SK-N-SH (cell line): ENCODE measurements at regions not wholly inside any gene's neighbourhood (a gene's known extent, or its start where the extent isn't known, plus 50 kb on each side); places are given as distances from the start of the nearest gene placed in this dataset.

ENCODE experiments used
- CTCF ChIA-PET: fragments of 300-600, 350-600 bp; formaldehyde crosslinking; extraction: SDS; loops from one replicate; lab custom pipeline; 2021; lab: Yijun Ruan, JAX
- POLR2A ChIA-PET: fragments of 350-600 bp; sonication (Branson Sonifier 250); formaldehyde crosslinking; extraction: SDS; loops from one replicate; lab custom pipeline; 2020; ENCODE audit warnings: antibody characterized with exemption, inconsistent platforms; lab: Yijun Ruan, JAX
- DNase-seq: peaks from one replicate; pipeline ENCODE4 v3.0.0; 2012
- H2AFZ ChIP-seq: fragments of 200-600 bp; sonication (generic); 2 replicates; pipeline ENCODE4 v1.8.1; 2016; ENCODE audit warnings: antibody characterized with exemption, mild to moderate bottlenecking, low read depth
- H3F3A ChIP-seq: fragments of 200-600 bp; sonication (generic); replicated peaks from 2 replicates; pipeline ENCODE3; 2016; ENCODE audit warnings: antibody characterized with exemption, mild to moderate bottlenecking; ENCODE audit not compliant: insufficient read depth
- H3K27ac ChIP-seq, 2 experiments: fragments of 200-500 bp in 1 of 2; fragments of 200-600 bp in 1 of 2; sonication (Bioruptor generic) in 1 of 2; sonication (generic), shearing (Covaris generic) in 1 of 2; 2 replicates each; pipeline versions ENCODE4 v1.5.1 to v1.6.1; 2014 to 2016; ENCODE audit warnings: low read depth in 2 of 2, inconsistent platforms in 1 of 2, low read length in 1 of 2, mild to moderate bottlenecking in 1 of 2, mixed read lengths in 1 of 2
- H3K27me3 ChIP-seq: fragments of 200-600 bp; sonication (generic), shearing (Covaris generic); 2 replicates; pipeline ENCODE4 v1.6.1; 2016; ENCODE audit warnings: mixed run types; ENCODE audit not compliant: insufficient read depth
- H3K36me3 ChIP-seq, 2 experiments: fragments of 200-500 bp in 1 of 2; fragments of 200-600 bp in 1 of 2; sonication (Bioruptor generic) in 1 of 2; sonication (generic) in 1 of 2; replicated peaks in 1 of 2; 2 replicates each; pipeline versions ENCODE3 to v1.5.1; 2014 to 2016; ENCODE audit warnings: low read length in 1 of 2, mild to moderate bottlenecking in 1 of 2; ENCODE audit not compliant: insufficient read depth in 2 of 2, control insufficient read depth in 1 of 2
- H3K4me1 ChIP-seq, 2 experiments: fragments of 200-500 bp in 1 of 2; fragments of 200-600 bp in 1 of 2; sonication (Bioruptor generic) in 1 of 2; sonication (generic), shearing (Covaris generic) in 1 of 2; 2 replicates each; pipeline versions ENCODE4 v1.5.1 to v1.6.1; 2014 to 2016; ENCODE audit warnings: low read depth in 1 of 2, low read length in 1 of 2, mixed run types in 1 of 2; ENCODE audit not compliant: insufficient read depth in 2 of 2, control insufficient read depth in 1 of 2
- H3K4me2 ChIP-seq: fragments of 200-600 bp; sonication (generic), shearing (Covaris generic); 2 replicates; pipeline ENCODE4 v1.6.1; 2017; ENCODE audit warnings: mixed run types
- H3K4me3 ChIP-seq, 2 experiments: fragments of 200-500 bp in 1 of 2; fragments of 200-600 bp in 1 of 2; sonication (Bioruptor generic) in 1 of 2; sonication (generic), shearing (Covaris generic) in 1 of 2; 2 replicates each; pipeline versions ENCODE4 v1.5.1 to v1.8.1; 2014 to 2016; ENCODE audit warnings: low read depth in 2 of 2, inconsistent platforms in 1 of 2, low read length in 1 of 2, mild to moderate bottlenecking in 1 of 2, mixed read lengths in 1 of 2, moderate library complexity in 1 of 2
- H3K79me2 ChIP-seq: fragments of 200-600 bp; sonication (generic); 2 replicates; pipeline ENCODE4 v1.8.1; 2017; ENCODE audit warnings: mild to moderate bottlenecking; ENCODE audit not compliant: insufficient read depth
- H3K9ac ChIP-seq: fragments of 200-600 bp; sonication (generic); 2 replicates; pipeline ENCODE4 v1.6.1; 2017; ENCODE audit warnings: mixed run types
- H3K9me2 ChIP-seq: fragments of 200-600 bp; sonication (generic); 2 replicates; pipeline ENCODE4 v1.6.1; 2017; ENCODE audit warnings: mixed run types
- H3K9me3 ChIP-seq: fragments of 200-600 bp; sonication (generic); 2 replicates; pipeline ENCODE4 v1.6.1; 2017; ENCODE audit warnings: mixed run types, mild to moderate bottlenecking, moderate library complexity
- H4K20me1 ChIP-seq: fragments of 200-600 bp; sonication (generic); 2 replicates; pipeline ENCODE4 v1.6.1; 2017; ENCODE audit warnings: mild to moderate bottlenecking, mixed run types; ENCODE audit not compliant: insufficient read depth
- CHD2 ChIP-seq: fragments of 150-350 bp; IDR thresholded peaks from 2 replicates; pipeline ENCODE4 v1.6.1; 2018; ENCODE audit warnings: low read length; ENCODE audit not compliant: partially characterized antibody
- ELF1 ChIP-seq: IDR thresholded peaks from 2 replicates; pipeline ENCODE4 v1.4.0; 2012
- EZH2phosphoT487 ChIP-seq: fragments of 200-600 bp; sonication (generic); IDR thresholded peaks from 2 replicates; pipeline ENCODE4 v1.6.1; 2017; ENCODE audit warnings: low read depth, mixed run types, mild to moderate bottlenecking, antibody characterized with exemption, moderate library complexity, borderline replicate concordance
- GATA2 ChIP-seq: sonication (generic); formaldehyde crosslinking; IDR thresholded peaks from 2 replicates; pipeline ENCODE4 v1.5.0; 2020; ENCODE audit warnings: mild to moderate bottlenecking, missing genetic modification reagents
- JUND ChIP-seq: IDR thresholded peaks from 2 replicates; pipeline ENCODE4 v1.4.0; 2012
- MAX ChIP-seq: IDR thresholded peaks from 2 replicates; pipeline ENCODE4 v1.4.0; 2012; ENCODE audit warnings: low read depth
- MEF2A ChIP-seq: IDR thresholded peaks from 2 replicates; pipeline ENCODE4 v1.4.0; 2012; ENCODE audit warnings: low read depth, borderline replicate concordance
- MXI1 ChIP-seq: IDR thresholded peaks from 2 replicates; pipeline ENCODE4 v1.6.1; 2012; ENCODE audit warnings: mild to moderate bottlenecking, low read depth, low read length, improper control_type of control experiment
- RCOR1 ChIP-seq: fragments of 150-350 bp; IDR thresholded peaks from 2 replicates; pipeline ENCODE4 v1.6.1; 2017; ENCODE audit warnings: antibody characterized with exemption, low read length
- RFX5 ChIP-seq: IDR thresholded peaks from 2 replicates; pipeline ENCODE4 v1.6.1; 2012; ENCODE audit warnings: mild to moderate bottlenecking, improper control_type of control experiment, low read length
- RXRA ChIP-seq: IDR thresholded peaks from 2 replicates; pipeline ENCODE4 v1.4.0; 2012; ENCODE audit warnings: low read depth, mild to moderate bottlenecking, borderline replicate concordance
- TAF1 ChIP-seq: IDR thresholded peaks from 2 replicates; pipeline ENCODE4 v1.6.1; 2012; ENCODE audit warnings: low read depth, mild to moderate bottlenecking, low read length, moderate library complexity, borderline replicate concordance
- TEAD4 ChIP-seq: IDR thresholded peaks from 2 replicates; pipeline ENCODE4 v1.4.0; 2012; ENCODE audit warnings: mild to moderate bottlenecking, borderline replicate concordance; ENCODE audit not compliant: insufficient read depth
- ZBTB33 ChIP-seq: IDR thresholded peaks from 2 replicates; pipeline ENCODE4 v1.4.0; 2012; ENCODE audit warnings: low read depth, borderline replicate concordance
- WGBS: methylation state at CpG from one replicate; pipeline ENCODE4 v1.1.6; 2017; ENCODE audit warnings: low lambda C conversion rate; 5-methylcytosine and 5-hydroxymethylcytosine counted together
- TF ChIP-seq, protein P1 (sequence below): IDR thresholded peaks from 2 replicates; pipeline ENCODE4; 2012
- TF ChIP-seq, protein P2 (sequence below): fragments of 200-600 bp; sonication (generic); IDR thresholded peaks from 2 replicates; pipeline ENCODE4 v1.6.1; 2017; ENCODE audit warnings: antibody characterized with exemption, mild to moderate bottlenecking, moderate library complexity

DNA sequence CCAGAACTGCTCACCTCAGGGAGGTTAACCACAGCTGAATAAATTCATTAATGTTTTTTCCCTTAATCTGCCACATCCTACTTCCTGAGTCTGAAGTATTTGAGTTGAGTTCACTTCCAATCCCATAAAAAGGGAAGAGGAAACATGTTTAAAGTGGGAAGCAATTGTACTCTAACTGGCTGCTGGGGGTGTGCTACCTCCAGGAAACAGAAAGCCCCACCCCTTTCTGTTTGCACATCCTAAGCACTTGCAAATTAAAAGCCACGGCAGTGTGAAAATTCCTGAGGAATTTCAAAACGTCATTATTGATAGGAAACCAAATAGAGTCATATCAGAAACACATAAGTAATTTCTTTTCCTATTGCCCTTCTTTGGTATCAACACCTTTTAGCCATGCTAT lies 307.0 kb upstream of the NR5A2 start:
- H3K27ac ChIP-seq, result no peak overlapping the region
- H3K9me2 ChIP-seq, result no peaks in the 10 kb centered on the region
- no peak for DNase-seq
- H3K4me1 ChIP-seq, result no peaks in the 10 kb centered on the region
- H3K27me3 ChIP-seq, result no peaks in the 10 kb centered on the region
- no peak overlapping the region for H3K9ac ChIP-seq
- H3F3A ChIP-seq, result no peaks in the 10 kb centered on the region
- no peaks in the 10 kb centered on the region for H3K36me3 ChIP-seq
- whole genome bisulfite sequencing, result 20% methylated on average over 2 of the region's 2 CpGs
- H3K79me2 ChIP-seq, result no peaks in the 10 kb centered on the region
- H3K9me3 ChIP-seq, result no peaks in the 10 kb centered on the region
- H4K20me1 ChIP-seq, result no peaks in the 10 kb centered on the region
- ChIA-PET POLR2A (no interaction called here), CTCF (interaction anchor here (0.9 to 1.3 kb wide), 2 partner anchors 20 to 70 kb away, joined by 3 read pairs; no protein-coding TSS in a partner anchor)
- no peak overlapping the region for H3K4me3 ChIP-seq
- no peak overlapping the region for H3K4me2 ChIP-seq
- TF ChIP-seq EZH2phosphoT487 (no peak), ZBTB33 (no peak), ELF1 (no peak), GATA2 (no peak), RFX5 (no peak), TEAD4 (no peak), RCOR1 (no peak), MEF2A (no peak), MAX (no peak)
- TF ChIP-seq, protein P1, sequence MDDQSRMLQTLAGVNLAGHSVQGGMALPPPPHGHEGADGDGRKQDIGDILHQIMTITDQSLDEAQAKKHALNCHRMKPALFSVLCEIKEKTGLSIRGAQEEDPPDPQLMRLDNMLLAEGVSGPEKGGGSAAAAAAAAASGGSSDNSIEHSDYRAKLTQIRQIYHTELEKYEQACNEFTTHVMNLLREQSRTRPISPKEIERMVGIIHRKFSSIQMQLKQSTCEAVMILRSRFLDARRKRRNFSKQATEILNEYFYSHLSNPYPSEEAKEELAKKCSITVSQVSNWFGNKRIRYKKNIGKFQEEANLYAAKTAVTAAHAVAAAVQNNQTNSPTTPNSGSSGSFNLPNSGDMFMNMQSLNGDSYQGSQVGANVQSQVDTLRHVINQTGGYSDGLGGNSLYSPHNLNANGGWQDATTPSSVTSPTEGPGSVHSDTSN, result no peak
- TF ChIP-seq, protein P2, sequence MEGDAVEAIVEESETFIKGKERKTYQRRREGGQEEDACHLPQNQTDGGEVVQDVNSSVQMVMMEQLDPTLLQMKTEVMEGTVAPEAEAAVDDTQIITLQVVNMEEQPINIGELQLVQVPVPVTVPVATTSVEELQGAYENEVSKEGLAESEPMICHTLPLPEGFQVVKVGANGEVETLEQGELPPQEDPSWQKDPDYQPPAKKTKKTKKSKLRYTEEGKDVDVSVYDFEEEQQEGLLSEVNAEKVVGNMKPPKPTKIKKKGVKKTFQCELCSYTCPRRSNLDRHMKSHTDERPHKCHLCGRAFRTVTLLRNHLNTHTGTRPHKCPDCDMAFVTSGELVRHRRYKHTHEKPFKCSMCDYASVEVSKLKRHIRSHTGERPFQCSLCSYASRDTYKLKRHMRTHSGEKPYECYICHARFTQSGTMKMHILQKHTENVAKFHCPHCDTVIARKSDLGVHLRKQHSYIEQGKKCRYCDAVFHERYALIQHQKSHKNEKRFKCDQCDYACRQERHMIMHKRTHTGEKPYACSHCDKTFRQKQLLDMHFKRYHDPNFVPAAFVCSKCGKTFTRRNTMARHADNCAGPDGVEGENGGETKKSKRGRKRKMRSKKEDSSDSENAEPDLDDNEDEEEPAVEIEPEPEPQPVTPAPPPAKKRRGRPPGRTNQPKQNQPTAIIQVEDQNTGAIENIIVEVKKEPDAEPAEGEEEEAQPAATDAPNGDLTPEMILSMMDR, result no peak
- H2AFZ ChIP-seq, result no peak overlapping the region

DNA sequence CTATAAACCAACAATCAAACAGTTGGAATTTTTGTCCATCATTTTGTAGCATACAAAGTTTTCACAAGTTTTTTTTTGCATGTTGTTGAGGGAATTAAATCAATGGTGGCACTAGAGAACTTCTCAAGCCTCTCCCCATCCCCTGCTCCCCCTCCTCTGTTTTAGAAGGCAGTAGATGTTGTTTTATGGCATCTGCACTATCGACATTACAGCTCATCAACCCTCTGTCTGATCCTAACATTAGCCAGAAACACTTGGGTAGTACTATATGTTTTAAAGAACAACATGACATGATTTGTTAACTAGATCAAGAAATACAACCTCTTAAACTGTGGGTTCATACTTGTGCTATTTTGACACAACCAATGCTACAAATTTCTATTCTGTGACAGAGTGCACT lies 306.5 kb upstream of the NR5A2 start:
- Histone ChIP-seq H3K27me3 (no peaks in the 10 kb centered on the region), H3K27ac (no peak overlapping the region), H3K9ac (no peak overlapping the region), H3K4me1 (no peaks in the 10 kb centered on the region), H3K79me2 (no peaks in the 10 kb centered on the region), H3K9me2 (no peaks in the 10 kb centered on the region), H3F3A (no peaks in the 10 kb centered on the region), H3K9me3 (no peaks in the 10 kb centered on the region), H3K36me3 (no peaks in the 10 kb centered on the region), H3K4me3 (no peak overlapping the region), H3K4me2 (no peak overlapping the region), H4K20me1 (no peaks in the 10 kb centered on the region), H2AFZ (no peak overlapping the region)
- no peak for DNase-seq
- WGBS, result 47% methylated on average over 1 of the region's 1 CpG
- no peak for TF ChIP-seq TAF1
- TF ChIP-seq, protein P1, result no peak
- TF ChIP-seq RCOR1, result no peak
- no peak for TF ChIP-seq JUND
- no peak for TF ChIP-seq MXI1
- TF ChIP-seq CHD2, result no peak
- no peak for TF ChIP-seq RXRA
- CTCF ChIA-PET, result no interaction called here
- POLR2A ChIA-PET, result no interaction called here
